AG04450 (cell line): ENCODE measurements at regions not wholly inside any gene's neighbourhood (a gene's known extent, or its start where the extent isn't known, plus 50 kb on each side); places are given as distances from the start of the nearest gene placed in this dataset.

ENCODE experiments used
- CTCF ChIA-PET: fragments of 300-600, 350-600 bp; formaldehyde crosslinking; extraction: SDS; loops from one replicate; lab custom pipeline; 2022; ENCODE audit warnings: antibody characterized with exemption, inconsistent platforms; lab: Charles Lee
- POLR2A ChIA-PET: fragments of 350-600 bp; formaldehyde crosslinking; extraction: SDS; loops from one replicate; lab custom pipeline; 2021; ENCODE audit warnings: antibody characterized with exemption, inconsistent platforms; lab: Yijun Ruan, JAX
- DNase-seq: peaks from one replicate; pipeline ENCODE4 v3.0.0-alpha.2; 2011; ENCODE audit warnings: low read depth, low spot score
- H3K27ac ChIP-seq: one replicate; pipeline ENCODE4 v1.5.1; 2012; ENCODE audit warnings: low read depth, low read length, control low read depth
- H3K27me3 ChIP-seq: one replicate; pipeline ENCODE4 v1.6.0; 2012; ENCODE audit warnings: low read length; ENCODE audit not compliant: control insufficient read depth, insufficient read depth
- H3K4me3 ChIP-seq: 2 replicates; pipeline ENCODE4 v1.5.1; 2011; ENCODE audit warnings: mild to moderate bottlenecking, low read depth, low read length, control low read depth
- H3K9me3 ChIP-seq: 2 replicates; pipeline ENCODE4 v1.5.1; 2012; ENCODE audit warnings: low read length; ENCODE audit not compliant: control insufficient read depth, insufficient read depth
- TF ChIP-seq, protein P1 (sequence below): IDR thresholded peaks from 2 replicates; pipeline ENCODE4 v1.5.1; 2011; ENCODE audit warnings: low read depth, low read length, control low read depth, inconsistent platforms

DNA sequence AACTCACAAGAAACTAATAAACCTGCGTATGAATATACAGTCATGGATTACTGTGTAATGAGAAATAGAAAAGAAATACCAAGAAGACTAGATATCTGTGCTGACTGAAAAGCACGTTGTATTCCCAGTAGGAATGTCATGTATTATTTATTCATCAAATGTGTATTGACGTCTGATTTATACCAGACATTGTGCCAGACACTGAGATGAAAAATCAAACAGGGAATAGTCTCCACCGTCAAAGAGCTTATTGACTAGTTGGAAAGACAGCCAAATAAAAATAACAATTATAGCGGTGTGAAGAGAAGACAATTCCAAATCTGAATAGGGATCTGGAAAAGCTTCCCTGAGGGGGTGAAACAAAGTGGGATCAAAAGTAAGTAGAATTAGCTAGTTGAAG lies 687.6 kb downstream of the C4orf33 start:
- POLR2A ChIA-PET: no interaction called here

DNA sequence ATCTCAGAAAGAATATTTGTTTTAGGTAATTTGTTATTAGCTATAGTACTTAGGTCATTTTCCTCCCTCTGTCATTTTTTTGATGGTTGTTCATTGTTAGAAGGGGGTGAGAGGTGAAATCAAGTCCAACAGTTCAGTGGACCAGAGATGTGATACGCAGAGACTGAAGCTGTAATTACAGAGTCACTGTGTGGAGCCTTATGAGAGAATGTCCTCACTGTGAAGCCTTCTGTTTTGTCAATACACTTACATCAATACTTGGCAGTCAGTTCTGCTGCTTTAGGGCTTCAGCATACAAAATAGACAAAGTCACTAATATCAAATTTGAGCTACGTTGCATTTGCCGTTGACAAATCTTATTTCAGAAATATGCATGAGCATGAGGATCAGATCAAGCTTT lies 692.5 kb downstream of the C4orf33 start:
- no peaks in the 10 kb centered on the region for H3K27me3 ChIP-seq
- CTCF ChIA-PET: no interaction called here

More for the DNA sequence above, 687.6 kb downstream of the C4orf33 start:
- H3K4me3 ChIP-seq: no peak overlapping the region
- peaks cover 3% of the 10 kb centered on the region; the same call in 1 of the 2 replicates for H3K9me3 ChIP-seq
- H3K27me3 ChIP-seq: no peaks in the 10 kb centered on the region
- TF ChIP-seq, protein P1, sequence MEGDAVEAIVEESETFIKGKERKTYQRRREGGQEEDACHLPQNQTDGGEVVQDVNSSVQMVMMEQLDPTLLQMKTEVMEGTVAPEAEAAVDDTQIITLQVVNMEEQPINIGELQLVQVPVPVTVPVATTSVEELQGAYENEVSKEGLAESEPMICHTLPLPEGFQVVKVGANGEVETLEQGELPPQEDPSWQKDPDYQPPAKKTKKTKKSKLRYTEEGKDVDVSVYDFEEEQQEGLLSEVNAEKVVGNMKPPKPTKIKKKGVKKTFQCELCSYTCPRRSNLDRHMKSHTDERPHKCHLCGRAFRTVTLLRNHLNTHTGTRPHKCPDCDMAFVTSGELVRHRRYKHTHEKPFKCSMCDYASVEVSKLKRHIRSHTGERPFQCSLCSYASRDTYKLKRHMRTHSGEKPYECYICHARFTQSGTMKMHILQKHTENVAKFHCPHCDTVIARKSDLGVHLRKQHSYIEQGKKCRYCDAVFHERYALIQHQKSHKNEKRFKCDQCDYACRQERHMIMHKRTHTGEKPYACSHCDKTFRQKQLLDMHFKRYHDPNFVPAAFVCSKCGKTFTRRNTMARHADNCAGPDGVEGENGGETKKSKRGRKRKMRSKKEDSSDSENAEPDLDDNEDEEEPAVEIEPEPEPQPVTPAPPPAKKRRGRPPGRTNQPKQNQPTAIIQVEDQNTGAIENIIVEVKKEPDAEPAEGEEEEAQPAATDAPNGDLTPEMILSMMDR: no peak
- CTCF ChIA-PET: no interaction called here
- DNase-seq: no peak
- no peak overlapping the region for H3K27ac ChIP-seq

DNA sequence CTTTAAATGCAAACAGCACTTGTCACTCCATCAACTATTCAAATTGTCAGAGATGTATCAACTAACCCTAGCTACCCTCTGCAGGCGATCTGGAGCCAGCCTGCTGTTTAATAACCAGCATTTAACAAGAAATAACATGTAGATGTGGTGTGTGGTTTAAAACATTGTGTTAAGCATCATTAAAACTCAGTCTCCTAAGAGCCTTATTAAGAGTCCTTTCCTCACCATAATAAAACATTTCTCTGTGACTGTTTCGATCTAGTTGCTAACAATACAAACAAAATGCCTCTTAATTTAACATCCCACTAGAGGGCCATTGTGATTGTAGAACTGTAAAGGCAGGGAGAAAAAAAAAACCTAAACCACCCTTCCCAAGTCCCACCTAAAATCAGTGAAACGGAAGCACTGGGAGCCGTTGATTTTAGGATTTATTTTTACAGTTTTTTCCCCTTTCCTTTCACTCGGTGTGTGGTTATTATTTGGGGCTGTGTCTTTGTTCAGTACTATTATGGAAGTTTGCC lies 708.6 kb downstream of the C4orf33 start:
- DNase-seq: no peak
- CTCF ChIA-PET: no interaction called here
- POLR2A ChIA-PET: no interaction called here
- TF ChIP-seq, protein P1: no peak
- Histone ChIP-seq H3K27ac (no peak overlapping the region), H3K9me3 (no peaks in the 10 kb centered on the region), H3K4me3 (no peak overlapping the region), H3K27me3 (no peaks in the 10 kb centered on the region)

More for the DNA sequence above, 692.5 kb downstream of the C4orf33 start:
- Histone ChIP-seq H3K9me3 (peaks cover 4% of the 10 kb centered on the region; the same call in 1 of the 2 replicates), H3K27ac (no peak overlapping the region), H3K4me3 (no peak overlapping the region)
- POLR2A ChIA-PET: no interaction called here
- DNase-seq: no peak
- TF ChIP-seq, protein P1: no peak

DNA sequence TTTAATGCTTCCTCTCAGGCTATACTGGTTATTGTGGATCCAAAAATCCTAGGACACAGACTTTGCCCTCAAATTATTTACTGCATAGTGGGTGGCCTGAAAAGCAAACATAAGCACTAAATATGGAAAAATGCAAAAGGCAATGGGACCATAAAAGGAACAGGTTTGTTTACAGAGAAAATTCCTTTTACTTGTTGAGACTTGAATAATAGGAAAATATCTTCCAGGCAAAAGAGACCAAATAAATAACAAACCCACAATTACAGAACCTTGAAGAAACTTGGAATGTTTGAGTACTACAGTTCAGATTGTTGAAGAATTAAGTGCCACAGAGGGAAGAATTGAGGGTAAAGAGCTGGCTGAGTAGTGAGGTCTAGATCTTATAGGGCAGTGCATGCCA lies 711.0 kb downstream of the C4orf33 start:
- no peak for DNase-seq
- POLR2A ChIA-PET: no interaction called here
- Histone ChIP-seq H3K27me3 (no peaks in the 10 kb centered on the region), H3K9me3 (no peaks in the 10 kb centered on the region), H3K4me3 (no peak overlapping the region), H3K27ac (no peak overlapping the region)
- TF ChIP-seq, protein P1: no peak
- CTCF ChIA-PET: no interaction called here

DNA sequence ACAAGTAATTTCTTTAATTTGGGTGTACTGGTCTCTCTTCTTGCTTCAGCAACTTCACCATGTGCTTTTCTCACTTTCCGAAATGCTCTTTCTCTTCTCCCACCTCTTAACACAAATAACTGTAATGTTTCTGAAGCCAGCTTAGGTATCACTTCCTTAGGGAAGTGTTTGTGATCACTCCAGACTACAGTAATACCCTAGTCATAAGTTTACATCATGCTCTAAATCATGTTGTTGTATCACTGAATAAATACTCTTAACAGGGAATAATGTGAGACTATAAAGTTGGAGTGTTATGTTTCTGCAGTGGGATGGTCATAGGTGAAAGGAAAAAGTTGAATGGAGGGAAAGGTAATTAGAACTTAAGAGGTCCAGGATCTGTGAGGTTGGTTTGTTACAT lies 712.3 kb downstream of the C4orf33 start:
- Histone ChIP-seq H3K27ac (no peak overlapping the region), H3K4me3 (no peak overlapping the region), H3K9me3 (no peaks in the 10 kb centered on the region), H3K27me3 (no peaks in the 10 kb centered on the region)
- no peak for DNase-seq
- TF ChIP-seq, protein P1: no peak
- CTCF ChIA-PET: no interaction called here
- POLR2A ChIA-PET: no interaction called here
